Activated CD4-positive, alpha-beta T cell treated with anti-CD3 and anti-CD28 coated beads for 1 hour (primary cell): ENCODE measurements at regions not wholly inside any gene's neighbourhood (a gene's known extent, or its start where the extent isn't known, plus 50 kb on each side); places are given as distances from the start of the nearest gene placed in this dataset.

Source experiments
- DNase-seq: peaks from one replicate; pipeline ENCODE4 v3.0.0-alpha.2; 2020

DNA sequence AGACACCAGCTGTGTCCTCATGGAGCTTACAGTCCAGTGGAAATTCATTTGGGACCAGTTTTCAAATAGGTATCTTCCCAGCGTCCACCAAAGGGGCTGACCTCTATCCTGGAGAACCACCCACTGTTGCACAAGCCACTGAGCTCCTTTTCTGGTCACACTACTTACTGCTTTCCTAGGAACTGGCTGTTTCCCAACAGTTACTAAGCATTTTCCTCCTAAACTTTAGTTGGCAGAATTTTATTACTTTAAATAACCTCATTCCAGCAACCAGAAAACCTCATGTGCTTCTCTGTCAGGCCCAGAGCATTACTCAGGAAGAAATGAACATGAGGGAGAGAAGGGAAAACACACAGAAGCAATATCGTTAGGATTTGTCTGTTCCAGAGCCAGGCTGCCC is 183.1 kb downstream of the GPAM start:
- no peak for DNase-seq

DNA sequence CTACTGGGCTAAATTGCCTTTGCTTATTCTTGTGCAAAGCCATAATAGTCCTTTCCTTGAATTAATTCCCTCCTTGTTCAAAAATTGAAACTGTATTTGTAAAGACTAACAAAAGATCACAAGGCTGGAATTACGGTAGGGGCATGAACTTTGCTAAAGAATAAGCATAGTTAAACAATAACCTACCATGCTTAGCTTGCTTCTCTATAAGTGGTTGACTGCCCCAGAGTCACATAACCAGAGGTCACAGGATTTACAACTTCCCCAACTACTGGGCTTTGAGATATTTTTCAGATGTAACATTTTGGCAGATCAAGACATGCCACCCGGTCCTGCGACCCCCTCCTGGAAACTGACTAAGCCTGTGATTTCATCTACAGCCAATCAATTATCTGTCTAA is 181.4 kb downstream of the GPAM start:
- no peak for DNase-seq

DNA sequence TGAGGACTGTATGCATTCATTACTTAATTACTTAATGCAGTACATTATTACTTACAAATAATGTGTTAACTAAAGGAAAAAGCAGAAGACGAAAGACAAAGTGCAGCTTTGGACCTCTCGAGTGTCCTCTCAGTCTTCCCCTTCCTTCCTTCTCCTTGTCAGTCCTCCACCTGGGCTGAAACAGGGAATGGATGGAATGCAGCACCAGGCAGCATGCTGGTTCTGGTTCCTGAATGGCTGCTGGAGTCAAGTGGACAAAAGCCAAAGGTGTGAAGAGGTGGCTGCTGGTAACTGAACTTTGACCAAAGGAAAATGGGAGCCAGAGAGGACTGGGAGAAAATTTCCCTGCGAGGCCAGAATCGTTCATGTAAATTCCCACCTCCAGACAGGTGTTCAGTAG is 179.5 kb downstream of the GPAM start:
- no peak for DNase-seq

DNA sequence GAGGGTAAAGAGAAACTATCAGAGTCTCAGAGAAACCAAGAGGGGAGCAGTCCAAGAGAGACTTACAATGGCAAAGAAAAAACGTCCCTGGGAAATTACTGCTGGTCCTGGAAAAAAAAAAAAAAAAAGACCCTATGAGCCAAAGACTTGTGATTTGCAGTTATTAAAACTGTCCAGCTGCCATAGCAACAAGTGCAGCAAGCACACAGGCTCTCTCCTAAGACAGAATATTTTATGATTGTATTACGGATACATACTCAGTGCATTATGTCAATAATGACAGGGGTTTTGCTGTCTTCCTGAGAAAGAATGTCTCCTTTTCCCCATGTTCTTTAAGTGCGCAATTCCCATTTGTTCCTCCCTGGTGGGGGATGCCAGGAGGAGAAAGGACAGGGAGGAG is 178.5 kb downstream of the GPAM start:
- no peak for DNase-seq

- DNase-seq: no peak
These were observed 177.2 kb downstream of the GPAM start for GRCh38 chr10:112006407-112006806.

DNA sequence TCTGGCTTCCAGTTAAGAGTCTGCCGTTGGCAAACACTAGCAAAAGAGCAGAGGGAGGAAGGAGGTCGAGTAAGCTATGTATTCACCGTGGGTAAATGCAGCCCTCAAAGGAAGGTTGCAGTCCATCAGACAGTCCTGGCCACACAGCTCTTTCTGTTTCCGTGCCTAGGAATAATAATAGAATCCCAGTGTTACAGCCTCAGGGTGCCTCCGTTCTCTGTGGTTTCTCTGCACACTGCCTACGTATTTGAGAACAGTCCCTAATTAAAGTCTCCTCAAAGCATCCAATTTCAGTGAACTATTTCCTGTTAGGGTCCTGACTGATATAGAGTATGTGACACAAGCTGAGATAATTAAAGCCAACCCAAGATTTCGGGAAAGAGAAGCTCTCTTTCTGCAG is 176.7 kb downstream of the GPAM start:
- no peak for DNase-seq

DNA sequence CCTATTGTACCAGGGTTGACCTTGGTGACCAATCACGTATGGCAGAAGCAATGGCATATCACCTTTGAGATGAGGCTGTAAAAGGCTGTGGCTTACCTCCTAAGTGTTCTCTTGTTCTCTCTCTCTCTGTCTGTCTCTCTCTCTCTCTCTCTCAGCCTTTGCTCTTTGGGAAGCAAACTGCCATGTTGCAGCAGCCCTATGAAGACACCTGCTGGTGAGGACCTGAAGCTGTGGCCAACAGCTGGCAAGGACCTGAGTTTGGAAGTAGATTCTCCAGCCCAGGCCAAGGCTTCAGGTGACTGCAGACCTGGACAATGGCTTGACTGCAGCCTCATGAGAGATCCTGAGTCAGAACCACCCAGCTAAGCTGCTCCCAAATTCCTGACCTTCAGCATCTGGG is 161.4 kb downstream of the GPAM start:
- no peak for DNase-seq

DNA sequence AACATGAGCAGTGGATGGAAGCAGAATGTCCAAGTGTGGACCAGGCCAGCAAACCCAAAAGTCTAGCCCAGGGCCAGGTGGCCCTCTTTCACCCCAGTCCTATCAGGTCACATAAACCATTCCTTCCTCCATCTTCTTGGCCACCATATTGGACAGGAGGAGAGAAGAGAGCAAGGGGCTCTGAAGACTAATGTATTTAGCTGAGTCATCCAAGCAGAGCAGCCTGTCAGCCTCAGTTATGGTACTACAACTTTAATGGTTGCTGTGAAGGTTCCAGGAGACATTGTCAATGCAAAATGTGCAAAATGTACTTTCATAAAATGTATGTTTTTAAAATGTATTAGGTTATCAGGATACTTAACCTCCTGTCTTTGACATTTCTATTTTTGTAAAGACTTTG is 159.5 kb downstream of the GPAM start:
- no peak for DNase-seq

DNA sequence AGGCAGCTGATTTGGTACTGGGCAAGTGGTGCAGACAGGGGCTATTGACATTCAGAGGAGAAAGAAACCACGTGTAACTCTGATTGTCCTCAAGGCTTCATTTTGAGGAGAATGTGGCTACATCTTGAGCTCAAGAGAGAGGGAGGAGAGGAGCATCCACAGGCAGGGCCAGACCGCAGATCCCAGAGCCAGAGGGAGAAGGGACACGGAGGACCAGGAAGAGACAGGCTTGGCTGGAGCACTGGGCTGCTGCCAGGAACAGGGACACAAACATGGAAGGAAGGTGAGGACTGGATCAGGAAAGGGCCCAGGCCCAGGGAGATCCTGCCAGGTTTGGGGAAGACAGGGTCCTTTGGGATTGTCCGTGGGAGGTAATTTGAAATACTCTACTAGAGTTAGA is 158.3 kb downstream of the GPAM start:
- DNase-seq: no peak

GRCh38 chr10:112026438-112026837 is 157.1 kb downstream of the GPAM start:
- DNase-seq: no peak

DNA sequence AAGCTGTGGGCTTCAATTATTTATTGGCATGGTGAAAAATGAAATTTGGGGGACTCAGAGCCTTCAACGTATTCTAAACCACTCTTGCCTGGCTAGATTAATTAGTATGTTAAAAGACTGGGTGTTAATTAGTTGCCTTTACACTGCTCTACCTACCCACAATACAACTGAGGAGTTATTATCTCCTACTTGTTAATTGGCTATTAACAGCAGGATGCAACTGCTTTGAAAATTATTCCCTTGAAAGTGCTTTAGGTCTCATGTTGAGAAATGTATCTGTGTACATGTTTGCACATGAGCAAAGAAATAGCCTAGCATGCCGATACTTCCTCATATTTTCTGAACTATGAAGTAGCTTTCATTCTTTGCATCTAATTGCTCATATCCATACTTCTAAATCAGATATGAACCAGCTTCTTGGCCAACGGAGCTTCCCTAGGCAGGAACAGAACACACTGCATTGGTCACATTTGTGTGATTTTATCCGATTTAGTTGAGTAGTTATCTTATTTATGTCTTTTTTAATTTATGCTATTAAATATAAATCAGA is 155.8 kb downstream of the GPAM start:
- no peak for DNase-seq

DNA sequence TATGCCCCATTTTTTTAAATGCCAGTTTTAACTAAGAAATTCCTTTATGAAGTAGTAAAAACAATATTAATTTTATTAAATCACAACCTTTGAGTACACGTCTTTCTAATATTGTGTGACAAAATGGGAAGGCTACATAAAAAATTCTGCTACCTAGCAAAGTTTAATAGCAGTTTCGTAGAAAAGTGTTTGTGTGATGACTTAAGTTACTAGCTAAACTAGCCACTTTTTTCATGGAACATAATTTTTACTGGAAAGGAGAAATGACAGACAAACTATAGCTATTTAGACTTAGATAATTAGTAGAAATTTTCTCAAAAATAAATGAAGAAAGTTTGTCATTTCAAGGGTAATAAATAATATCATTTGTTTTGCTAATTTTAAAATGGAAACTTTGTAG is 153.1 kb downstream of the GPAM start:
- no peak for DNase-seq

DNA sequence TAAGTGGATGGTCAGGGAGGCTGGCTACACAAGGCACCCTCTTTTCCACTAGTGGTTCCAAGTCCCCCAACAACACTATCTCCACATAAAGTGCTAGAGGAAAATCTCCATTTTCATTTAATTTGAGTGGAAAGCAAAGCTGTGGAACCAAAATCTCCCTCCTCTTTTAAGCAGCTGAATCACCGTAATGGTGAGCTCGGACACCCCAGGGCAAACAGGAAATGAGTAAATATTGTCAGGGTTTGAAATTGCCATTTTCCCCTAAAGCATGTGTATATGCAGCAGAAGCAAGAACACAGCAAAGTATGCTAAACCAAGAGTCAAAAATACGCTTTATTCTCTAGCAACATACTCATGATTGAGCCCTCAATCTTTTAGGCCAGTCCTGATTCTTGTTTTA is 143.7 kb downstream of the GPAM start:
- no peak for DNase-seq

- no peak for DNase-seq
These were observed 142.9 kb downstream of the GPAM start for GRCh38 chr10:112040696-112041095.

DNA sequence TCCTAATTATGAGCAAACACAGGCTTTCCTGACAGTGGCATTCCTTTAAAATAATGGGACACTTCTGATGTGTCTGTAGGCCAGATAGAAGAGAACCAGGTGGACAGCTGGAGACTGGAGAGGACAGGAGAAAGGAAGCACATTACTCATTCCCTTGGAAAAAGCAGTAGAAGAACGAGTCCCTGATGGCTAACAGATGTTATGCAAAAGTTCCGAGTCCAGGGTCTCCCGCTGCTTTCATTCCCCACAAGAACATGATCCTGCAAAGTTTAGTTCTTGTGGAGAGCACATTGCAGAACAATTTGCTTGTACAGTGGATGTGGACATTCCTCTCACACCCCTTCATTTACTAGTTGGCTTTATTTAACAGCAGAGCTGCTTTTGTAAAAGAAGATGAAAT is 137.6 kb downstream of the GPAM start:
- no peak for DNase-seq

GRCh38 chr10:112047674-112048073 is 135.9 kb downstream of the GPAM start:
- no peak for DNase-seq

- DNase-seq: no peak
These were observed 131.4 kb downstream of the GPAM start for GRCh38 chr10:112052166-112052565.

- DNase-seq: no peak
These were observed 129.7 kb downstream of the GPAM start for GRCh38 chr10:112053895-112054294.

DNA sequence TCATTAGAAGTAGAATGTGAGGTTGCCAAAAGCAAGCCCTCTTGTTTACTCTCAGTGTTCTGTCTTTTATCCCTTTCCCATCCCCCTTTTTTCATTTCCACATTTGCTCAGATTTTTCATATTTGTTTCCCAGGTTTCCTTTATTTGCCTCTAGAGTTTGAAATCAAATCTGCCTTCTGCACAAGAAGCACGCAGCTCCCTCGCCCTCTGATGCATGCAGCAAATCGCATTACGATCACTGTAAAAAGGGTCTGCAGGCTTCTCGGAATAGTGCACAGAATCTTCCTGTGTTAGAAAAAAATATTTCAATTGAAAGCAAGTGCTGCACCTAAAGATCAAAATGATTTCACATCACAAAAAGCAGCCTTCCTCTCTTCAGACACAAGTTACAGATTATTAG is 129.0 kb downstream of the GPAM start:
- DNase-seq: no peak

GRCh38 chr10:112057072-112057471 is 126.5 kb downstream of the GPAM start:
- DNase-seq: no peak

GRCh38 chr10:112059220-112059619 is 124.3 kb downstream of the GPAM start:
- DNase-seq: no peak

DNA sequence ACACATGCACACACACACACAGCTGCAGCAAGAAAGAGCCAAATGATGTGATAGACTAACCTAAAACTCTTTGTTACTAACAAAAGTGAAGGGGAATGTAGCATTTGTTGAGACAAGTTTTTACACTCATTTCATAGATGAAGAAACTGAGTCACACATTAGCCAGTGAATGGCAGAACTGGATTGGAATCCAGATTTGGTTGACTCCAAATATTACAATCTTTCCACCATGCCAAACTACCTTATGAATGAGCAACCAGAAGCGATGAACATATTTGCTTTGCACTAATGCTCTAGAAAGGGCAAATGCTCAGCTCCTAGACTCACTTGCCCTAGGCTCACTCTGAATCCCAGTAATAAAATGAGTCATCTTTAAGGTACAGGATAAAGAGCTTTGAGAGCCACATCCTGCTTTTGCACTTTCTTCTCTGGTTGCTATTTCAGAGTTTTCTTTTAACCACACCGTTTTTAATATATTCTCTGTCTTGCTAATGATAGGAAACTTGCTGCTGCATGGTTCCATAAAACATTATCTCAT is 111.9 kb downstream of the GPAM start:
- DNase-seq: no peak

DNA sequence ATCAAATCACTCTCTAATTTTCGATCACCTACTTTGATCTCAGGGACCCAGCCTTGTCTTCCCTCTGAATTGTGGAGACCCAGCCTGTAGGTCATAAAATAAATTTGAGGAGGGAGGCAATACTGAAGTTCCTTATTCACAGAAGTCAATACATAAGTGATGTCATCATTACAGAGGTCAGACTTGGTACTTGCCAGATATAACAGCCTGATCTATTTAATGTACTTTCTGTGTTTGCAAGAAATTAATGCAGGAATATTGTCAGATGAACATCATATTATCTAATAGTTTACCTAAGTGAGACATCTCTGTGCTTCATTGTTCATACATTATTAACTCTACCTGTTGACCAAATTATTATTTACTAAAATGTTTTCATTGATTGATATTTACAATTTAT is 105.6 kb downstream of the GPAM start:
- DNase-seq: no peak

DNA sequence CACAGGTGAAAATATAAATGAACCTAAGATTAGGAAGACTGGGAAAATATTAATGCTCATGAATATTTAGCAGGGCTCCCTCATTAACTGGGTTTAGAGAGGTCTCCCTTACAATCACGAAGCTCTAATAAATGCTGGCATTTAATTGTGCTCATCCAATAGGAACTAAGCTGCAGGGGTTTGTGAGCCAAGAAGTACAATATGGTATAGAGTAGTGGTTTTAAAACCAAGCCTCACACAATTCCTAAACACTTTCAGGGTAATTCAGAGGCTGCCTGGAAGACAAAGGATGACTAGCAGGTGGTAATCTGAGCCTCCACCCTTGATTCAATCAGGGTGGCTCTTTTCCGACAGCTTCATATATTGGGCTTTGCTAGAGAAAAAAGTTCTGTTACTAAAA is 103.3 kb downstream of the GPAM start:
- no peak for DNase-seq

- no peak for DNase-seq
These were observed 101.4 kb downstream of the GPAM start for GRCh38 chr10:112082120-112082519.

DNA sequence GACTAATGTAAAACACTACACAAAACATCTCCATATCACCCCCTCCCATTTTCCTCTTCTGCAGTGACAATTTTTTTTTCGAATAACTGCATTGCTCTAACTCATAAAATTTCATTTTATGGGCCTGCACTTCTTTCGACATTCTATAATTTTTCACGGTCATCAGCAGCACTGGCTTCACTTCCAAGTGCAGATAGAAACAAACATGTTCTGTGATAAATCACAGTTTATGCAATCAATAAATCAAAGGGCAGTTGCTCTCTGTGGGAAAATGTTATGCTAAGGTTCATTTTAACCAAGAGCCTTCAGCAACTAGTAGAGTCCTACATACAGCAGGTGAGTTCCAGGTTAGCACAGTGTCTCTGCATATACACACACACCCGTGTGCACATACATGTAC is 100.1 kb downstream of the GPAM start:
- no peak for DNase-seq
